UCSD-AML1 (cell line): ENCODE measurements at regions not wholly inside any gene's neighbourhood (a gene's known extent, or its start where the extent isn't known, plus 50 kb on each side); places are given as distances from the start of the nearest gene placed in this dataset.

Experiments used
- DNase-seq: peaks from one replicate; lab custom pipeline; 2025; ENCODE audit not compliant: unreplicated experiment; lab: John Stamatoyannopoulos, UW

- DNase-seq = no peak
Observed at GRCh38 chr9:85213650-85214607, 527.8 kb downstream of the AGTPBP1 start.

GRCh38 chr9:85212887-85213286 lies 528.9 kb downstream of the AGTPBP1 start:
- DNase-seq = no peak

- no peak for DNase-seq
Observed at GRCh38 chr9:85212209-85212608, 529.5 kb downstream of the AGTPBP1 start.

GRCh38 chr9:85208666-85209065 lies 533.1 kb downstream of the AGTPBP1 start:
- no peak for DNase-seq

GRCh38 chr9:85204176-85204575 lies 534.6 kb downstream of the NTRK2 start:
- DNase-seq = no peak

- DNase-seq = no peak
Observed at GRCh38 chr9:85202596-85202995, 533.1 kb downstream of the NTRK2 start.

- DNase-seq = no peak
Observed at GRCh38 chr9:85200726-85201404, 531.3 kb downstream of the NTRK2 start.

GRCh38 chr9:85199866-85200495 lies 530.5 kb downstream of the NTRK2 start:
- DNase-seq = no peak

- no peak for DNase-seq
Observed at GRCh38 chr9:85192750-85193149, 523.2 kb downstream of the NTRK2 start.

- DNase-seq = no peak
Observed at GRCh38 chr9:85186218-85186585, 516.7 kb downstream of the NTRK2 start.

- no peak for DNase-seq
Observed at GRCh38 chr9:85185486-85186217, 516.1 kb downstream of the NTRK2 start.

- no peak for DNase-seq
Observed at GRCh38 chr9:85182383-85182782, 512.9 kb downstream of the NTRK2 start.

- DNase-seq = no peak
Observed at GRCh38 chr9:85178474-85178873, 508.9 kb downstream of the NTRK2 start.

- DNase-seq = no peak
Observed at GRCh38 chr9:85173967-85174366, 504.4 kb downstream of the NTRK2 start.

GRCh38 chr9:85172001-85172978 lies 502.8 kb downstream of the NTRK2 start:
- DNase-seq = no peak

- DNase-seq = no peak
Observed at GRCh38 chr9:85171163-85171562, 501.6 kb downstream of the NTRK2 start.

GRCh38 chr9:85168412-85168811 lies 498.9 kb downstream of the NTRK2 start:
- no peak for DNase-seq

- DNase-seq = no peak
Observed at GRCh38 chr9:85167146-85167545, 497.6 kb downstream of the NTRK2 start.

GRCh38 chr9:85163825-85164224 lies 494.3 kb downstream of the NTRK2 start:
- DNase-seq = no peak

- no peak for DNase-seq
Observed at GRCh38 chr9:85163415-85163814, 493.9 kb downstream of the NTRK2 start.
